IMR-90 (cell line): ENCODE measurements at regions not wholly inside any gene's neighbourhood (a gene's known extent, or its start where the extent isn't known, plus 50 kb on each side); places are given as distances from the start of the nearest gene placed in this dataset.

Source experiments
- ATAC-seq: fragments of 200-7000 bp; cut with Tn5 transposase; 2 replicates; pipeline ENCODE4 v1.9.1; 2020; ENCODE audit warnings: low read depth, mild to moderate bottlenecking, moderate library complexity
- BruUV-seq: library from RNA; stranded (reverse); fragments of 400-500 nt; replicated peaks from 2 replicates; lab custom pipeline; 2021; lab: Mats Ljungman, UMichigan
- CTCF ChIA-PET: fragments of 300-600 bp; formaldehyde crosslinking; extraction: SDS; loops from one replicate; lab custom pipeline; 2021; ENCODE audit warnings: antibody characterized with exemption; lab: Yijun Ruan, JAX
- POLR2A ChIA-PET: fragments of 300-600 bp; sonication (Branson Sonifier 250); formaldehyde crosslinking; loops from one replicate; lab custom pipeline; 2022; ENCODE audit warnings: antibody characterized with exemption; ENCODE audit not compliant: unreplicated experiment; lab: Charles Lee
- DNase-seq: peaks from one replicate; pipeline ENCODE4 v3.0.0; 2013
- H2AFZ ChIP-seq: replicated peaks from 2 replicates; pipeline ENCODE3; 2013; ENCODE audit warnings: low read length, mild to moderate bottlenecking; ENCODE audit not compliant: poor library complexity
- H2AK5ac ChIP-seq: 2 replicates; pipeline ENCODE4 v1.6.1; 2013; ENCODE audit warnings: low read depth, low read length, inconsistent platforms
- H2AK9ac ChIP-seq: replicated peaks from 2 replicates; pipeline ENCODE3; 2013; ENCODE audit warnings: mild to moderate bottlenecking, low read depth, low read length, moderate library complexity; ENCODE audit not compliant: poor library complexity
- H2BK120ac ChIP-seq: 2 replicates; pipeline ENCODE4 v1.6.1; 2013; ENCODE audit warnings: low read depth, low read length, inconsistent platforms
- H2BK15ac ChIP-seq: 3 replicates; pipeline ENCODE4 v1.6.1; 2013; ENCODE audit warnings: low read depth, low read length, inconsistent platforms
- H2BK20ac ChIP-seq: 2 replicates; pipeline ENCODE4 v1.6.1; 2013; ENCODE audit warnings: low read depth, mild to moderate bottlenecking, inconsistent platforms, low read length, moderate library complexity
- H2BK5ac ChIP-seq: 2 replicates; pipeline ENCODE4 v1.6.1; 2013; ENCODE audit warnings: mild to moderate bottlenecking, low read depth, low read length, inconsistent platforms; ENCODE audit not compliant: poor library complexity, severe bottlenecking
- H3K14ac ChIP-seq: replicated peaks from 2 replicates; pipeline ENCODE4 v1.6.1; 2013; ENCODE audit warnings: low read depth, low read length, inconsistent platforms
- H3K18ac ChIP-seq: 2 replicates; pipeline ENCODE4 v1.6.1; 2013; ENCODE audit warnings: low read depth, low read length, control low read depth
- H3K23ac ChIP-seq: 2 replicates; pipeline ENCODE4 v1.6.1; 2013; ENCODE audit warnings: low read depth, low read length, inconsistent platforms
- H3K27ac ChIP-seq: 2 replicates; pipeline ENCODE4 v1.5.1; 2013; ENCODE audit warnings: mild to moderate bottlenecking, control low read depth, low read length; ENCODE audit not compliant: insufficient read depth
- H3K27me3 ChIP-seq: 2 replicates; pipeline ENCODE4 v1.6.1; 2013; ENCODE audit warnings: low read length; ENCODE audit not compliant: control insufficient read depth, insufficient read depth
- H3K36me3 ChIP-seq: 2 replicates; pipeline ENCODE4 v1.6.1; 2013; ENCODE audit warnings: low read length, mixed read lengths; ENCODE audit not compliant: control insufficient read depth, insufficient read depth
- H3K4ac ChIP-seq: 2 replicates; pipeline ENCODE4 v1.6.1; 2013; ENCODE audit warnings: low read depth, low read length, inconsistent platforms
- H3K4me1 ChIP-seq: 2 replicates; pipeline ENCODE4 v1.6.1; 2013; ENCODE audit warnings: low read length, mixed read lengths; ENCODE audit not compliant: control insufficient read depth, insufficient read depth
- H3K4me2 ChIP-seq: 2 replicates; pipeline ENCODE4 v1.6.1; 2013; ENCODE audit warnings: low read depth, mild to moderate bottlenecking, control low read depth, low read length, moderate library complexity
- H3K4me3 ChIP-seq: 2 replicates; pipeline ENCODE4 v1.5.1; 2013; ENCODE audit warnings: low read depth, mild to moderate bottlenecking, control low read depth, low read length, moderate library complexity; ENCODE audit not compliant: insufficient read depth
- H3K56ac ChIP-seq: 2 replicates; pipeline ENCODE4 v1.6.1; 2013; ENCODE audit warnings: low read length, inconsistent platforms; ENCODE audit not compliant: insufficient read depth; ENCODE audit errors: extremely low read depth
- H3K79me1 ChIP-seq, 2 experiments: 2 replicates each; pipeline ENCODE4 v1.6.1; 2013; ENCODE audit warnings: low read length in 2 of 2, inconsistent platforms in 1 of 2, low read depth in 1 of 2
- H3K9ac ChIP-seq: 2 replicates; pipeline ENCODE4 v1.6.1; 2013; ENCODE audit warnings: low read depth, low read length, control low read depth
- H3K9me1 ChIP-seq: 2 replicates; pipeline ENCODE4 v1.6.1; 2013; ENCODE audit warnings: low read length, inconsistent platforms; ENCODE audit not compliant: insufficient read depth
- H3K9me3 ChIP-seq: 2 replicates; pipeline ENCODE4 v1.6.1; 2013; ENCODE audit warnings: low read length; ENCODE audit not compliant: control insufficient read depth, insufficient read depth
- H4K20me1 ChIP-seq: 2 replicates; pipeline ENCODE4 v1.6.1; 2013; ENCODE audit warnings: low read length, inconsistent platforms; ENCODE audit not compliant: insufficient read depth
- H4K5ac ChIP-seq: 2 replicates; pipeline ENCODE4 v1.6.1; 2013; ENCODE audit warnings: mild to moderate bottlenecking, low read depth, low read length, control low read depth
- H4K8ac ChIP-seq, 2 experiments: 2 replicates each; pipeline ENCODE4 v1.6.1; 2013; ENCODE audit warnings: low read depth in 2 of 2, low read length in 2 of 2, control low read depth in 1 of 2, inconsistent platforms in 1 of 2
- H4K91ac ChIP-seq: 2 replicates; pipeline ENCODE4 v1.6.1; 2013; ENCODE audit warnings: low read depth, low read length, inconsistent platforms; ENCODE audit not compliant: insufficient read depth
- BHLHE40 ChIP-seq: fragments of 150-350 bp; IDR thresholded peaks from 2 replicates; pipeline ENCODE4 v1.6.1; 2016; ENCODE audit warnings: mild to moderate bottlenecking, low read depth, low read length
- CEBPB ChIP-seq: IDR thresholded peaks from 2 replicates; pipeline ENCODE4 v1.6.1; 2012; ENCODE audit warnings: low read depth, low read length, improper control_type of control experiment
- CHD1 ChIP-seq: IDR thresholded peaks from 2 replicates; pipeline ENCODE4 v1.6.1; 2012; ENCODE audit warnings: low read depth, low read length, improper control_type of control experiment
- ELK1 ChIP-seq: fragments of 150-350 bp; IDR thresholded peaks from 2 replicates; pipeline ENCODE4 v1.6.1; 2016; ENCODE audit warnings: low read depth, mild to moderate bottlenecking, low read length, moderate library complexity, borderline replicate concordance
- NFE2L2 ChIP-seq: fragments of 150-350 bp; IDR thresholded peaks from 2 replicates; pipeline ENCODE4 v1.6.1; 2016; ENCODE audit warnings: low read depth, mild to moderate bottlenecking, low read length
- RCOR1 ChIP-seq: IDR thresholded peaks from 2 replicates; pipeline ENCODE4 v1.6.1; 2012; ENCODE audit warnings: mild to moderate bottlenecking, low read length, improper control_type of control experiment; ENCODE audit not compliant: insufficient replicate concordance
- RFX5 ChIP-seq: IDR thresholded peaks from 2 replicates; pipeline ENCODE4 v1.8.0; 2012; ENCODE audit warnings: low read depth, mild to moderate bottlenecking, low read length, moderate library complexity
- SMC3 ChIP-seq: fragments of 150-350 bp; IDR thresholded peaks from 2 replicates; pipeline ENCODE4 v1.6.1; 2016; ENCODE audit warnings: low read depth, mild to moderate bottlenecking, antibody characterized with exemption, low read length, moderate library complexity
- USF2 ChIP-seq: fragments of 150-350 bp; IDR thresholded peaks from 2 replicates; pipeline ENCODE4 v1.6.1; 2017; ENCODE audit warnings: mild to moderate bottlenecking, antibody characterized with exemption, low read length, low read depth
- WGBS, 2 experiments: methylation state at CpG; one replicate each; pipeline versions ENCODE4 v1.1.5 to v1.1.7; 2013; ENCODE audit warnings: missing lambda C conversion rate in 2 of 2; ENCODE audit not compliant: insufficient read length in 1 of 2; ENCODE audit errors: extremely low coverage in 2 of 2; 5-methylcytosine and 5-hydroxymethylcytosine counted together
- dilution Hi-C: fragments of 300-500 bp; cut with HindIII; formaldehyde crosslinking; loops from one replicate; pipeline ENCODE4 v1.14.3; 2018; ENCODE audit warnings: low sequenced_read_pairs; ENCODE audit not compliant: unreplicated experiment
- in situ Hi-C: fragments of 300-500 bp; cut with MboI; formaldehyde crosslinking; loops from 3 replicates; pipeline ENCODE4 v1.14.3; 2019; ENCODE audit warnings: low sequenced_read_pairs, inconsistent platforms, mixed read lengths
- intact Hi-C: fragments of 100-400 bp; cut with micrococcal nuclease; formaldehyde crosslinking; loops from 2 replicates; pipeline ENCODE4 v1.10.0; 2022

DNA sequence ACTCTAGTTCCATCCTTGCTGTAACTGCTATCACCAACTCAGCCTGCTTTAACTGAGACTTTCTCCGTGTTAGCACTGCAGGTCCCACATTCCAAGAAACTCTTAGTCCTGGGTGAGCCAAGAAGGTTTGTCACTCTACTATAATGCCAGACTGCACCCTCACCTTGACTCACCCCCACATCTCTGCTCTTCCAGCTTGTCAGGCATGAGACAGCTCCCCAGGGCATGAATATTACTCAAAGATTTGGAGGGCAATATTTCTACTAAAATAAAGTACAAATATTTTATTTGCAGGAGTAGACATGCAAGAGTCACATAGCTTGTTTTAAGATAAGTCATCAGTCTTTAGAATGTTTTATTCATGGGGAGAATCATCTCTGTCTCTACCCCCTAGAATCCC, 110.2 kb downstream of the MATN1 start:
- Histone ChIP-seq H3K9me1 (no peaks in the 10 kb centered on the region), H3K4me3 (no peak overlapping the region), H4K91ac (no peak overlapping the region), H3K9me3 (no peaks in the 10 kb centered on the region), H2AK5ac (no peak overlapping the region), H3K4me2 (no peak overlapping the region), H2BK15ac (no peak overlapping the region), H3K27ac (no peak overlapping the region), H3K18ac (no peak overlapping the region), H3K23ac (no peak overlapping the region), H3K14ac (no peak overlapping the region), H3K4me1 (no peaks in the 10 kb centered on the region), H2AFZ (no peak overlapping the region), H3K27me3 (no peaks in the 10 kb centered on the region), H2BK120ac (no peak overlapping the region), H2BK5ac (no peak overlapping the region), H3K9ac (no peak overlapping the region), H2AK9ac (no peak overlapping the region), H3K36me3 (no peaks in the 10 kb centered on the region), H3K4ac (no peak overlapping the region), H2BK20ac (no peak overlapping the region), H4K8ac (no peak overlapping the region), H3K79me1 (no peaks in the 10 kb centered on the region), H4K5ac (no peak overlapping the region), H3K56ac (no peak overlapping the region), H4K20me1 (no peaks in the 10 kb centered on the region)
- in situ Hi-C loops (no loop called here), dilution Hi-C loops (no loop called here), intact Hi-C loops (no loop called here)
- POLR2A ChIA-PET = no interaction called here
- TF ChIP-seq USF2 (no peak), CEBPB (no peak), BHLHE40 (no peak), SMC3 (no peak), NFE2L2 (no peak), RCOR1 (no peak), ELK1 (no peak), CHD1 (no peak), RFX5 (no peak)
- WGBS, 2 experiments = 38% methylated on average over 1 of the region's 1 CpG; no CpG with 5 or more reads in 1 of the 2 experiments
- ATAC-seq = no peak
- BruUV-seq = no TSS peak
- CTCF ChIA-PET = no interaction called here
- DNase-seq = no peak
